Stimulated activated CD8-positive, alpha-beta memory T cell treated with anti-CD3 and anti-CD28 coated beads, Interleukin-4, amount 100 ng/mL, for 48 hours (primary cell): ENCODE measurements at regions not wholly inside any gene's neighbourhood (a gene's known extent, or its start where the extent isn't known, plus 50 kb on each side); places are given as distances from the start of the nearest gene placed in this dataset.
"Not testable (repeated sequence)": the region's sequence is repeated elsewhere in the genome, so short reads cannot be mapped to it uniquely, and the experiment has no call there.

Experiments
- DNase-seq: peaks from one replicate; pipeline ENCODE4 v3.0.0-alpha.2; 2020

- no peak for DNase-seq
These were observed 448.7 kb upstream of the PFKP start for GRCh38 chr10:2618690-2619089.

DNA sequence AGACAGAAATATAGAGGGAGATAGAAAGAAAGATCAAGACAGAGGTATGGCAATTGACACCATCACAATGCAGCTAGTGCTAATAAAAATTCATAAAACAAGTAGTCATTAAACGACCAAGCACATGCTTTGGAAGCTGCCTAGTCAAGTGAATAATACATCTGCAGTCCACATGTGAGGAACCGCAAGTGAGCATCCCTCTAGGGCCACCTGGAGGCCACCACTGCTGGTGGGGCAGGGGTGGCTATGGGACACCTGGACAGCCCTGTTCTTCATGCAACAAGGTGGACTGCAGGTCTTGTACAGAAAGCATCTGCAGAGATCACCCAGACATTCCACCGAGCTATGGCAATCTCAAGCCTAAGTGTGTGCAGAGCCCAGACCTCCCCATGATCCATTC lies 451.1 kb upstream of the PFKP start:
- DNase-seq = no peak

- DNase-seq = no peak
These were observed 455.7 kb upstream of the PFKP start for GRCh38 chr10:2611603-2612002.

- no peak for DNase-seq
These were observed 456.4 kb upstream of the PFKP start for GRCh38 chr10:2610946-2611345.

DNA sequence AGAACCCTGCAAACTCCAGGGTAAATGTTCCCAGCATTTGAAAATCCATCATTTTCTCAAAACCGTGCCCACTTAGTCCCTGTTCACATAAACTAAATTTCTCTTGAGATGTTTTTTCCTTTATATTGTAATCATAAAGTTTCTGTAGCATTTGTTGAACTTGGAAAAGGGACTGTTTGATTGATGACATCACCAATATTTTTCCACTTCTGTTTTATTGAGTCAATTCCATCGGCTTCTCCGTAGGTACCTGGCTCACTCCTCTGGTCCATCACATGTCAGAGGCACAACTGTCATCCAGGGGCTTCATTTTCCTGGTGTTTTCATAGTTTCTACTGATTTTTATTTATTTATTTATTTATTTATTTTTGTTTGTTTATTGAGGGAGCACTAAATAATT lies 462.5 kb upstream of the PFKP start:
- DNase-seq = no peak

DNA sequence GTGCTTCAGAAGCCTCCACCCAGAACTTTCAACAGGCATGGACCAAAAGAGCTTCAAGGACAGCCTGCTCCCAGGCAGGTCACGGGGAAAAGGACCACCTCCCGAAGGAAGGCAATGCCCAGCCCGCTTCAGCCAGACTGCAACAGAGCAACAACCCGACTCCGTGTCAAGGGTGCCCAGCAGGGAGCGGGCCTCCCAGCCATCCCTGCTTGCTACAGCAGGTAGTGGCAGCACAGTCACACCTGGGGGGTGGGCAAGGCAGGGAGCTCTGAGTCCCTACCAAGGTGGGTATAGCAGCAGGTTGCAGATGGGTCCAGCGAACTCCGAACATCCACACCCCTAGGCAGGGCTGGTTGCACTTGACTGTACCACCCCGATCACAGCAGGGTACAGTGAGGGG lies 467.8 kb upstream of the PFKP start:
- no peak for DNase-seq

DNA sequence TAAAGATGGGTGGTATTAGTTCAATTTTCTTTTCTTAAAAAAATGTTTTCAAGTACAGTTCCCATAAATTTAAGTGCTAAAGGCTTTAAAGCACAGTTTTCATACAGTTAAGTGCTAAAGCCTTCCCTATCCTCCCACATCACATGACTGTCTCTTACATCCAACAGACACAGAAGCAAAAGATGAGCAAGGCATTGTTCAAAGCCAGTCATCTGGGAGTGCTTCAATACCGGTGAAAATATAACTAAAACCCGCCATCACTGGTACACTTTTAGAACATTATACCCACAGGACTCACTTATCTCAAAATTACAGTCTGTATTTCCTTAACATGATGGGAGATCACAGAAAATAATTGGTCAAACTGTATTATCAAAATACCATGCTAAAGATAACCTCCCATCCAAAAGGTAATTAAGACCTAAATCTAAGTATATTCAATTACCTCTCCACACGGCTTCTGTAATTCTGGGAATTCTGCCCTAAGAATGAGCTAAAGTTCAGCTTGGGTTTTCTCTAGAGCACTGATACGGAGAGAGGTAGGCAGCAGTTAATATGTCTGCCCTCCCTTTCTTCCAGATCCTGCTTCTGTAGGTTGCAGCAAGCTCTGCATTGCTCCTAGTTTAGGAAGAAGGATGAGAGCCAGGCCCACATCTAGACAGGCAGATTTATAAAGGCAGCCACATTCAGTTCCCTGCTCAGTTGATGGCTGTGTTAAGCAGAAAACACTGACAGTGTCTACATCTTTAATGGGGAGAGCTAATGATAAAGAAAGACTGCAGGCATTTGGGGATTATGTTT lies 474.8 kb upstream of the PFKP start:
- DNase-seq = no peak

DNA sequence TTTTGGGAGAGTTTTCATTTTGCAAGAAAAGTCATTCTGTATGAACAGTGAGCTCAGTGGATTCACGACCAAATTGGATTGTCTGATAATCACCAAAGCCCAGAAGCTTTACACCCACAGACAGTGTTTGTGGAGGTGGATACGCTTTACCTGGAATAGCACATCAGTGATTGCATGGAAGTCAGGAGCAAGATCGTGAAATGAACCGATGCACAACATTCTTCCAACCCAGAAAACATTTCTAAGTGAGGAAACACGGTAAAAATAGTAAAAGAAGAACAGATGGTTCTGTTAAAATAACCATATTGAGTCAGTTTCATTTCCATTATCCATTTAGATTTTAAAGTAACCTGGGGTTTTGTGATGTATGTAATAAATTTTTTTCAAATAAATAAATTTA lies 478.2 kb upstream of the PFKP start:
- no peak for DNase-seq

- DNase-seq = no peak
These were observed 483.0 kb upstream of the PFKP start for GRCh38 chr10:2584385-2584784.

DNA sequence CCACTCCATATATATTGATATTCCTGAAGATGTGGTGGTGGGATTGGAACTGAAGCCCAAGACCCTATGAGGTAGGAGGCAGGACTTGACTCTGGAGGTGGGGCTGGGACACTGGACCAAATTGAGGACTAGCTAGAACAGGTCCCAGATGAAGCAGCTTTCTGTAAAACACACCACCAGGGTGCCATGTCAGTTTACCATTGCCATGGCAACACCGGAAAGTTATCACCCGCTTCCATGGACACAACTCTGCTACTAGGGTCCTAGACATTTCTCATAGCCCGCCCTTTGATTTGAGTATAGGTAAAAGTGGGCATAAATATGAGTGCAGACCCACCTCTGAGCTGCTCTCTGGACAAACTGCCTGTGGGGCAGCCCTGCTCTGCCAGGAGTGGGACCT lies 490.5 kb upstream of the PFKP start:
- no peak for DNase-seq

- DNase-seq = no peak
These were observed 491.9 kb upstream of the PFKP start for GRCh38 chr10:2575460-2575859.

DNA sequence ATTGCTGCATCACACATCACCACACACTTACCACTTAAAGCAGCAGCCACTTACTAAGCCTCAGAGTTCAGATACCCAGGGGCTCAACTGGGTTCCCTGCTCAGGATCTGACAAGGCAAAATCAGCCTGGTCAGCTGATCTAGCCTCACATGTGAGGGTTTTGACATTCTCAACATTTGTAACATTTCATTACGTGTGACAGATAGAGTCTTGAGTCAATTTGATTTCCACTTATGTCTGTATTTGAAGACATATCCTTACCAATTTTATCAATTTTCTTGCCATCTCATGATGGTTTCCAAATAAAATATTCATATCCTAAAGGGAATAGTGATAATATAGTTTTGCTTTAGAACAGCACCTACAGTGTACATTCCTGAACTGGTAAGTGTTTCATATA lies 494.7 kb upstream of the PFKP start:
- no peak for DNase-seq

GRCh38 chr10:2556883-2557282 lies 510.5 kb upstream of the PFKP start:
- no peak for DNase-seq

- DNase-seq = no peak
These were observed 519.3 kb upstream of the PFKP start for GRCh38 chr10:2548071-2548470.

DNA sequence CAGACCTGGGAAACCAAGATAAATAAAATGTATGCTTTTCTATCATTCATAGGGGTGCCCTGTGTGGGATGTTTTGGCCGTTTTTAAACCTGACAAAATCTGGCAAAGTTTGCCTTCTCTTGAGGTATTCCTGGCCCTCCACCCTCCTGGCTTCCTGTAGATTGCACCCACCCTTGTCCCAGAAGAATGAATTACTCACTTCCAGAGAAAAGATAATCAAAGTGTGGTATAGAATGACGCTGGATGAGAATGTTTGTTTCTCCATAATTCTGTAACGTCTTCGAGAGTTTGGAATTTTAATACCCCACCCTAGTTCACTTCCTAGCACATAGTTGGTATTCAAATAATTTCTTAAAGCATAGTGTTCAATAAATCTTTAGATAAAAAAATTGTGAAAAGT lies 519.7 kb upstream of the PFKP start:
- DNase-seq = no peak

DNA sequence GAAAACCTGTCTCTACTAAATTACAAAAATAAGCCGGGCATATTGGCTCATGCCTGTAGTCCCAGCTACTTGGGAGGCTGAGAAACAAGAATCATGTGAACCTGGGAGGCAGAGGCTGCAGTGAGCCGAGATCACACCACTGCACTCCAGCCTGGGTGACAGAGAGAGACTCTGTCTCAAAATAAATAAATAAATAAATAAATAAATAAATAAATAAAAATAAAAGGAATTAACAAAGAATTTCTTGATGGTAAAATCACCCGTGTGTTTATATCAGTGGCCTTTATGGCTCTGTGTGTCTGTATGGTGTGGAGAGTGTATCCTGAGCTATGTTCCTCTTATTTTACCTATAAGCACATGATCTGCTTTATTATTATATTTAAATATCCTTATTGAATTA lies 520.5 kb upstream of the PFKP start:
- DNase-seq = not testable (repeated sequence)

- no peak for DNase-seq
These were observed 523.4 kb upstream of the PFKP start for GRCh38 chr10:2543974-2544373.

GRCh38 chr10:2543142-2543886 lies 524.0 kb upstream of the PFKP start:
- no peak for DNase-seq

GRCh38 chr10:2541176-2541575 lies 526.2 kb upstream of the PFKP start:
- DNase-seq = no peak

DNA sequence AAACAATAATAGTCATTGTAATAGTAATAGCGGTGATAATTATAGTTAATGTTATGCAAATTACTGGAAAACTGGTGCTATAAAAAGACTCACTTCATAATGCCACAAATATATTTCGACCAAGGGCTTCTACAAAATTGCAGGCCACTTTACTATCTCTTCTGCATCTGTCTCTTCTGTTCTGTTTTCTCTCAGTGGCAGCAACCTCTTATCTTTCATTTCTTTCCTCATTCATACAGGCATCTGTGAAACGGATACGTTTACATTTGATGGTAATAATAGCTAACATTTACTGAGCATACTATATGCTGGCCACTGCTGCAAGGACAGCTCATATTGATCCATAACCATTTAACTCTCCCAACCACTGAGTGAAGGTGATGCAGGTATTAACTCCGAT lies 537.4 kb upstream of the PFKP start:
- no peak for DNase-seq

DNA sequence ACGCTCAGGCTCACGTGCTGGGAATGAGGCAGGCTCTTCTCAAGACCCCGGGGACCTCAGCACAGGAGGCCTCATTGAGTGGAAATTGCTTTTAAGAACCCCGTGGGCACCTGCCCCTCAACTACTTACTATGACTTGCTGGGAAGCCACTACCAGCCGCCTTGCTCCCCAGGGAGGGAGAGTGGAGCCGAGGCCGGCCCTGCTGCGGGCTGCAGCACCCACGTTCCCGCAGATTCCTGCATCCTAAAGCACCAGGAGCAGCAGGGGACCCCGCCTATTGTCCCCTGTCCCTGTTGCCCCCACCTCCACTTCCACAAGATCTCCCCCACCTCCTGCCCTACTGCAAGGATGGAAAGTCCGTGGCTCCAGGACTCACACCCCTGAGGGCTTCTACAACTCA lies 541.6 kb upstream of the PFKP start:
- DNase-seq = no peak

GRCh38 chr10:2519139-2519538 lies 548.2 kb upstream of the PFKP start:
- no peak for DNase-seq

- DNase-seq = no peak
These were observed 558.2 kb upstream of the PFKP start for GRCh38 chr10:2509081-2509531.

- not testable (repeated sequence) for DNase-seq
These were observed 565.9 kb upstream of the PFKP start for GRCh38 chr10:2501366-2501940.
